SK-N-MC (cell line): ENCODE measurements at regions not wholly inside any gene's neighbourhood (a gene's known extent, or its start where the extent isn't known, plus 50 kb on each side); places are given as distances from the start of the nearest gene placed in this dataset.

Experiments
- DNase-seq: peaks from one replicate; pipeline ENCODE4 v3.0.0-alpha.2; 2011; ENCODE audit warnings: low read depth, low spot score
- H3K27ac ChIP-seq: fragments of 200-600 bp; sonication (generic); 2 replicates; pipeline ENCODE4 v1.5.1; 2016; ENCODE audit warnings: mixed run types
- H3K36me3 ChIP-seq: fragments of 200-600 bp; sonication (generic); 2 replicates; pipeline ENCODE4 v1.6.1; 2017; ENCODE audit warnings: antibody characterized with exemption, low read length, mixed read lengths; ENCODE audit not compliant: insufficient read depth
- H3K4me3 ChIP-seq: fragments of 200-600 bp; sonication (generic); 2 replicates; pipeline ENCODE4 v1.5.1; 2016
- H3K9ac ChIP-seq: fragments of 200-600 bp; sonication (generic); 2 replicates; pipeline ENCODE4 v1.8.0; 2017; ENCODE audit warnings: mixed run types, mixed read lengths; ENCODE audit not compliant: insufficient read length
- H3K9me3 ChIP-seq: fragments of 200-600 bp; sonication (generic); 2 replicates; pipeline ENCODE4 v1.6.1; 2017; ENCODE audit warnings: low read depth, mild to moderate bottlenecking, antibody characterized with exemption, low read length, moderate library complexity, mixed read lengths
- EZH2 ChIP-seq: fragments of 200-600 bp; sonication (generic); IDR thresholded peaks from one replicate; pipeline ENCODE4 v1.6.1; 2017; ENCODE audit warnings: antibody characterized with exemption
- FOXP2 ChIP-seq: optimal IDR thresholded peaks from 2 replicates; pipeline ENCODE3; 2011; ENCODE audit warnings: mild to moderate bottlenecking, moderate library complexity; ENCODE audit not compliant: insufficient read depth; ENCODE audit errors: extremely low read length, control extremely low read depth
- POLR2AphosphoS5 ChIP-seq: IDR thresholded peaks from 2 replicates; pipeline ENCODE4 v1.6.1; 2012; ENCODE audit warnings: mild to moderate bottlenecking, low read depth, low read length, borderline replicate concordance

- DNase-seq: no peak
- TF ChIP-seq FOXP2: no peak
- TF ChIP-seq EZH2: no peak
- TF ChIP-seq POLR2AphosphoS5: no peak
These were observed 440.4 kb downstream of the COG6 start for GRCh38 chr13:40095695-40096356.

GRCh38 chr13:40096357-40096901 is 441.0 kb downstream of the COG6 start:
- Histone ChIP-seq H3K4me3 (no peak overlapping the region), H3K9me3 (no peaks in the 10 kb centered on the region), H3K9ac (no peak overlapping the region), H3K36me3 (no peaks in the 10 kb centered on the region), H3K27ac (no peak overlapping the region)
- no peak for DNase-seq
- TF ChIP-seq POLR2AphosphoS5: no peak
- TF ChIP-seq EZH2: no peak
- no peak for TF ChIP-seq FOXP2

More at GRCh38 chr13:40095695-40096356, 440.4 kb downstream of the COG6 start:
- no peak overlapping the region for H3K4me3 ChIP-seq
- no peak overlapping the region for H3K27ac ChIP-seq
- H3K9ac ChIP-seq: no peak overlapping the region
- no peaks in the 10 kb centered on the region for H3K36me3 ChIP-seq
- no peaks in the 10 kb centered on the region for H3K9me3 ChIP-seq

- no peaks in the 10 kb centered on the region for H3K36me3 ChIP-seq
- no peak overlapping the region for H3K27ac ChIP-seq
- H3K9me3 ChIP-seq: no peaks in the 10 kb centered on the region
- DNase-seq: no peak
- no peak for TF ChIP-seq EZH2
- no peak for TF ChIP-seq POLR2AphosphoS5
- no peak for TF ChIP-seq FOXP2
- no peak overlapping the region for H3K9ac ChIP-seq
- no peak overlapping the region for H3K4me3 ChIP-seq
These were observed 442.8 kb downstream of the COG6 start for GRCh38 chr13:40098246-40098645.

GRCh38 chr13:40101708-40102359 is 446.4 kb downstream of the COG6 start:
- no peak for DNase-seq
- no peak for TF ChIP-seq POLR2AphosphoS5
- TF ChIP-seq FOXP2: no peak
- no peak for TF ChIP-seq EZH2
- Histone ChIP-seq H3K36me3 (no peaks in the 10 kb centered on the region), H3K9ac (no peak overlapping the region), H3K4me3 (no peak overlapping the region), H3K27ac (no peak overlapping the region), H3K9me3 (no peaks in the 10 kb centered on the region)

- no peaks in the 10 kb centered on the region for H3K36me3 ChIP-seq
- H3K4me3 ChIP-seq: no peak overlapping the region
- DNase-seq: no peak
- no peak overlapping the region for H3K9ac ChIP-seq
- no peaks in the 10 kb centered on the region for H3K9me3 ChIP-seq
- TF ChIP-seq FOXP2 (no peak), EZH2 (no peak), POLR2AphosphoS5 (no peak)
- H3K27ac ChIP-seq: no peak overlapping the region
These were observed 446.9 kb downstream of the COG6 start for GRCh38 chr13:40102360-40102727.

- Histone ChIP-seq H3K36me3 (no peaks in the 10 kb centered on the region), H3K27ac (no peak overlapping the region), H3K9me3 (no peaks in the 10 kb centered on the region), H3K4me3 (no peak overlapping the region), H3K9ac (no peak overlapping the region)
- TF ChIP-seq POLR2AphosphoS5 (no peak), EZH2 (no peak), FOXP2 (no peak)
- DNase-seq: no peak
These were observed 447.4 kb downstream of the COG6 start for GRCh38 chr13:40102854-40103253.

GRCh38 chr13:40103864-40104263 is 448.4 kb downstream of the COG6 start:
- Histone ChIP-seq H3K36me3 (no peaks in the 10 kb centered on the region), H3K27ac (no peak overlapping the region)
- DNase-seq: no peak

GRCh38 chr13:40105231-40105630 is 449.8 kb downstream of the COG6 start:
- Histone ChIP-seq H3K36me3 (no peaks in the 10 kb centered on the region), H3K4me3 (no peak overlapping the region), H3K9ac (no peak overlapping the region), H3K9me3 (no peaks in the 10 kb centered on the region), H3K27ac (no peak overlapping the region)
- DNase-seq: no peak
- TF ChIP-seq FOXP2 (no peak), POLR2AphosphoS5 (no peak), EZH2 (no peak)

More at GRCh38 chr13:40103864-40104263, 448.4 kb downstream of the COG6 start:
- Histone ChIP-seq H3K4me3 (no peak overlapping the region), H3K9ac (no peak overlapping the region), H3K9me3 (no peaks in the 10 kb centered on the region)
- no peak for TF ChIP-seq POLR2AphosphoS5
- no peak for TF ChIP-seq FOXP2
- TF ChIP-seq EZH2: no peak

- DNase-seq: no peak
- Histone ChIP-seq H3K9ac (no peak overlapping the region), H3K27ac (no peak overlapping the region), H3K36me3 (no peaks in the 10 kb centered on the region), H3K4me3 (no peak overlapping the region), H3K9me3 (no peaks in the 10 kb centered on the region)
- TF ChIP-seq POLR2AphosphoS5 (no peak), FOXP2 (no peak), EZH2 (no peak)
These were observed 453.9 kb downstream of the COG6 start for GRCh38 chr13:40109351-40109844.
